Fibroblast of lung (primary cell): ENCODE measurements at regions not wholly inside any gene's neighbourhood (a gene's known extent, or its start where the extent isn't known, plus 50 kb on each side); places are given as distances from the start of the nearest gene placed in this dataset.
A peak's percentile ranks its signal among the peaks of the same experiment; 100 is the strongest.

Experiments used
- DNase-seq, 2 donors: peaks; one replicate each; pipeline versions ENCODE4 v3.0.0 to v3.0.0-alpha.2; 2010; ENCODE audit warnings: low read depth in 2 of 2
- H2AFZ ChIP-seq: 2 replicates; pipeline ENCODE4 v1.5.1; 2012; ENCODE audit warnings: low read length, control low read depth, inconsistent platforms
- H3K27ac ChIP-seq: 2 replicates; pipeline ENCODE4 v1.5.1; 2011; ENCODE audit warnings: low read length, control low read depth; ENCODE audit not compliant: insufficient read depth
- H3K27me3 ChIP-seq: 2 replicates; pipeline ENCODE4 v1.5.1; 2011; ENCODE audit warnings: mild to moderate bottlenecking, low read length; ENCODE audit not compliant: control insufficient read depth, insufficient read depth
- H3K36me3 ChIP-seq: 2 replicates; pipeline ENCODE4 v1.5.1; 2011; ENCODE audit warnings: low read length; ENCODE audit not compliant: control insufficient read depth, insufficient read depth
- H3K4me1 ChIP-seq: 2 replicates; pipeline ENCODE4 v1.5.1; 2011; ENCODE audit warnings: low read length; ENCODE audit not compliant: control insufficient read depth, insufficient read depth; ENCODE audit errors: extremely low read depth
- H3K4me2 ChIP-seq: 2 replicates; pipeline ENCODE4 v1.5.1; 2011; ENCODE audit warnings: low read length, control low read depth; ENCODE audit not compliant: insufficient read depth; ENCODE audit errors: extremely low read depth
- H3K4me3 ChIP-seq, 4 experiments: fragments of 200-600 bp in 1 of 4; sonication (generic) in 1 of 4; replicated peaks in 1 of 4; 2 replicates each; pipeline ENCODE4 v1.5.1; 2011 to 2016; ENCODE audit warnings: low read length in 4 of 4, low read depth in 3 of 4, mild to moderate bottlenecking in 3 of 4, control low read depth in 2 of 4, inconsistent platforms in 1 of 4, mixed read lengths in 1 of 4; ENCODE audit not compliant: insufficient read depth in 1 of 4; ENCODE audit errors: control extremely low read depth in 1 of 4
- H3K79me2 ChIP-seq: 2 replicates; pipeline ENCODE4 v1.5.1; 2012; ENCODE audit warnings: mild to moderate bottlenecking, low read length, inconsistent platforms; ENCODE audit not compliant: control insufficient read depth, insufficient read depth
- H3K9ac ChIP-seq: 2 replicates; pipeline ENCODE4 v1.5.1; 2011; ENCODE audit warnings: mild to moderate bottlenecking, low read length, control low read depth; ENCODE audit not compliant: insufficient read depth
- H3K9me3 ChIP-seq: 2 replicates; pipeline ENCODE4 v1.5.1; 2012; ENCODE audit warnings: low read depth, low read length; ENCODE audit not compliant: control insufficient read depth, insufficient read depth
- H4K20me1 ChIP-seq: 2 replicates; pipeline ENCODE4 v1.5.1; 2011; ENCODE audit warnings: low read length; ENCODE audit not compliant: control insufficient read depth, insufficient read depth; ENCODE audit errors: extremely low read depth
- EZH2 ChIP-seq: IDR thresholded peaks from 2 replicates; pipeline ENCODE4 v1.5.1; 2012; ENCODE audit warnings: low read length, control low read depth, mild to moderate bottlenecking; ENCODE audit errors: missing control alignments
- TF ChIP-seq, protein P1 (sequence below), 2 donors: IDR thresholded peaks in 1 of 2; conservative IDR thresholded peaks in 1 of 2; 1 replicate in 1 of 2; 2 replicates in 1 of 2; pipeline ENCODE4 v1.5.1; 2011 to 2012; ENCODE audit warnings: low read length in 2 of 2, control low read depth in 1 of 2, inconsistent platforms in 1 of 2, low read depth in 1 of 2, mild to moderate bottlenecking in 1 of 2

DNA sequence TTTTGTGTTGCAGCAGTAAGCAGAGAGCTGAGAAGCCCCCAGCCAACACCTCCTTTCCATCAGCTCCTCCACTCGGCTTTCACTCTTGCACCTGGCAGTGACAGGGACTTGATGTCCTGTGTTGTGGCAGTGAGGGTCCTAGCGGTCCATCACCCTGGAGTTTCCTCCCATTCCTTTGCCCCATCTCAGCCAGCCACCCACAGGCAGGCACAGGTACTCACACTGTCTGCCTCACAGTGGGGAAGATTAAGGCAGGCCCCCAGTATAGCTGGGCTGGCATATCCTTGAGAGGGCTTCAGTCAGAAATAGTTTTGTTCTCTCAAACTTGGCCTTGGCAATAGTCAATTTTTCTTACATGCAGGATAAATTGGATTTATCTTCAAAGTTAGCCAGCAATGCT, 362.7 kb downstream of the GADD45G start:
- Histone ChIP-seq H3K4me3 (no peak overlapping the region), H3K4me2 (no peak overlapping the region), H3K79me2 (no peaks in the 10 kb centered on the region), H2AFZ (no peak overlapping the region), H3K27ac (no peak overlapping the region), H3K27me3 (no peaks in the 10 kb centered on the region), H3K9me3 (no peaks in the 10 kb centered on the region), H3K9ac (no peak overlapping the region), H4K20me1 (no peaks in the 10 kb centered on the region), H3K36me3 (no peaks in the 10 kb centered on the region), H3K4me1 (no peaks in the 10 kb centered on the region)
- no peak for DNase-seq
- TF ChIP-seq, protein P1, sequence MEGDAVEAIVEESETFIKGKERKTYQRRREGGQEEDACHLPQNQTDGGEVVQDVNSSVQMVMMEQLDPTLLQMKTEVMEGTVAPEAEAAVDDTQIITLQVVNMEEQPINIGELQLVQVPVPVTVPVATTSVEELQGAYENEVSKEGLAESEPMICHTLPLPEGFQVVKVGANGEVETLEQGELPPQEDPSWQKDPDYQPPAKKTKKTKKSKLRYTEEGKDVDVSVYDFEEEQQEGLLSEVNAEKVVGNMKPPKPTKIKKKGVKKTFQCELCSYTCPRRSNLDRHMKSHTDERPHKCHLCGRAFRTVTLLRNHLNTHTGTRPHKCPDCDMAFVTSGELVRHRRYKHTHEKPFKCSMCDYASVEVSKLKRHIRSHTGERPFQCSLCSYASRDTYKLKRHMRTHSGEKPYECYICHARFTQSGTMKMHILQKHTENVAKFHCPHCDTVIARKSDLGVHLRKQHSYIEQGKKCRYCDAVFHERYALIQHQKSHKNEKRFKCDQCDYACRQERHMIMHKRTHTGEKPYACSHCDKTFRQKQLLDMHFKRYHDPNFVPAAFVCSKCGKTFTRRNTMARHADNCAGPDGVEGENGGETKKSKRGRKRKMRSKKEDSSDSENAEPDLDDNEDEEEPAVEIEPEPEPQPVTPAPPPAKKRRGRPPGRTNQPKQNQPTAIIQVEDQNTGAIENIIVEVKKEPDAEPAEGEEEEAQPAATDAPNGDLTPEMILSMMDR (conservative IDR thresholded peaks at IDR 0.05 in 1 of 2, IDR thresholded peaks at IDR 0.05 in 1 of 2; ENCODE audit: low read depth in 1 of 2, low read length in 2 of 2) = no peak
- TF ChIP-seq EZH2 = no peak

DNA sequence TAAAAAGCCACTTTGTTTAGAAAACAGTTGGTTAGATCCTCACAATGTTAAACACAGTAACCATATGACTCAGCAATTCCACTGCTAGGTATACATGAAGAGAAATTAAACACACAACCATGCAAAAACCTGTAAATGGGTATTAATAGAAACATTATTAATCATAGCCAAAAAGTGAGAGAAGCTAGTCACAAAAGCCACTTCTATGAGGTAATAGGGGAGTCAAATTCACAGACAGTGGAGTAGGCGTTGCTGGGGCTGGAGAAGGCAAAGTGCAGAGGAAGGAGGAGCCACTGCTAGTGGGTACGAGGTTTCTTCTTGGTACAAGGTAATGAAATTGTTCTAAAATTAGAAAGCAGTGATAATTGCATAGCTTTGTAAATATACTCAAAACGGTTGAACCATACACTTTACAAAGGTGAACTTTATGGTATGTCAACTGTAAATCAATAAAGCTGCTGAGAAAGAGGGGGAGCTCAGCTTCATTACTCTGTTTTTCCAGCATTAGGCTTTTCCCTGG, 364.4 kb downstream of the GADD45G start:
- DNase-seq = peak in 1 of 2 donors; percentile 77
- Histone ChIP-seq H3K9ac (no peak overlapping the region), H3K79me2 (no peaks in the 10 kb centered on the region), H3K36me3 (no peaks in the 10 kb centered on the region), H3K4me1 (no peaks in the 10 kb centered on the region), H3K4me3 (no peak overlapping the region), H3K4me2 (no peak overlapping the region), H3K9me3 (no peaks in the 10 kb centered on the region), H3K27ac (no peak overlapping the region), H4K20me1 (no peaks in the 10 kb centered on the region), H3K27me3 (no peaks in the 10 kb centered on the region), H2AFZ (no peak overlapping the region)
- TF ChIP-seq, protein P1 (conservative IDR thresholded peaks at IDR 0.05 in 1 of 2, IDR thresholded peaks at IDR 0.05 in 1 of 2; ENCODE audit: low read depth in 1 of 2, low read length in 2 of 2) = no peak
- TF ChIP-seq EZH2 = no peak

DNA sequence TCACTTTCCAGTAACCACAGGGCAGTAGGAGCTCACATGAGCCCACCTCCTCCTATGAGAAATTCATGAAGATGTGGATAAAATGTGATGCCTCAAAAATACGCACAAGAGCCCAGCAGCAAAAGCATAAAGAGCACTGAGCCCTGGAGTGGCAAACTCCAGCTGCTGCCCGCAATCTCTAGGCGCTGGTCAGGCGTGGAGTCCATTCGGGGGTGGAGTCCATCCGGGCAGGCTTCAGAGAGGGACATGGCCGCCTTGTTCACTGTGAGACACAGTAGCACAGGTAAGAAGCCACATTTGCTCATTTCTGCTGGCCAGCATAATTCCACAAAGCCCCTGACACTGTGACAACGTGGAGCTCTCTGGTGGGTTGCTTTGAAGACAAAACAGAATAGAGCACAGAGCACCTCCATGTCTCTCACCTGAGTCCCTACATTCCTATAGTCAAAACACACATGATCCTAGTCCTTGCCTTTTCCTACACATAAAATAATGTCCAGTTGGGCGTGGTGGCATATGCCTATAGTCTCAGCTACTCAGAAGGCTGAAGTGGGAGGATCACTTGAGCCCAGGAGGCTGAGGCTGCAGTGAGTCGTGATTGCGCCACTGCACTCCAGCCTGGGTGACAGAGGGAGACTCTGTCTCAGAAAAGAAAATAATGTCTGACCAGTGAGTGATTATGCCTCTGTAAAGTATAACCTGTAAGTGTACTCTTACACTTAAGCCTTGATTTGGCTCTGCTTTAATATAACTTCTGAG, 365.2 kb downstream of the GADD45G start:
- Histone ChIP-seq H3K79me2 (no peaks in the 10 kb centered on the region), H3K4me3 (no peak overlapping the region), H3K36me3 (no peaks in the 10 kb centered on the region), H3K4me1 (no peaks in the 10 kb centered on the region), H3K27me3 (no peaks in the 10 kb centered on the region), H2AFZ (no peak overlapping the region), H3K27ac (no peak overlapping the region), H4K20me1 (no peaks in the 10 kb centered on the region), H3K9me3 (no peaks in the 10 kb centered on the region), H3K9ac (no peak overlapping the region), H3K4me2 (no peak overlapping the region)
- TF ChIP-seq, protein P1 (conservative IDR thresholded peaks at IDR 0.05 in 1 of 2, IDR thresholded peaks at IDR 0.05 in 1 of 2; ENCODE audit: low read depth in 1 of 2, low read length in 2 of 2) = no peak
- TF ChIP-seq EZH2 = no peak
- DNase-seq = no peak
